ENCODE measurements at regions not wholly inside any gene's neighbourhood (a gene's known extent, or its start where the extent isn't known, plus 50 kb on each side); places are given as distances from the start of the nearest gene placed in this dataset.

- no peak overlapping the region for H3K4me3 ChIP-seq (ENCODE audit: low read depth in 1 of 2, low read length in 1 of 2)
- no peaks in the 10 kb centered on the region for H3K4me1 ChIP-seq (ENCODE audit: control insufficient read depth in 1 of 2, insufficient read depth in 1 of 2, low read depth in 1 of 2, low read length in 1 of 2)
- no peak for TF ChIP-seq CTCF (IDR thresholded peaks at IDR 0.05)
- no peaks in the 10 kb centered on the region for H3K9me3 ChIP-seq
- no peaks in the 10 kb centered on the region for H3K36me3 ChIP-seq
- no peaks in the 10 kb centered on the region for H3K27me3 ChIP-seq
- no peak overlapping the region for H3K27ac ChIP-seq
Observed at GRCh38 chr15:38164507-38164906, 88.1 kb upstream of the SPRED1 start.

DNA sequence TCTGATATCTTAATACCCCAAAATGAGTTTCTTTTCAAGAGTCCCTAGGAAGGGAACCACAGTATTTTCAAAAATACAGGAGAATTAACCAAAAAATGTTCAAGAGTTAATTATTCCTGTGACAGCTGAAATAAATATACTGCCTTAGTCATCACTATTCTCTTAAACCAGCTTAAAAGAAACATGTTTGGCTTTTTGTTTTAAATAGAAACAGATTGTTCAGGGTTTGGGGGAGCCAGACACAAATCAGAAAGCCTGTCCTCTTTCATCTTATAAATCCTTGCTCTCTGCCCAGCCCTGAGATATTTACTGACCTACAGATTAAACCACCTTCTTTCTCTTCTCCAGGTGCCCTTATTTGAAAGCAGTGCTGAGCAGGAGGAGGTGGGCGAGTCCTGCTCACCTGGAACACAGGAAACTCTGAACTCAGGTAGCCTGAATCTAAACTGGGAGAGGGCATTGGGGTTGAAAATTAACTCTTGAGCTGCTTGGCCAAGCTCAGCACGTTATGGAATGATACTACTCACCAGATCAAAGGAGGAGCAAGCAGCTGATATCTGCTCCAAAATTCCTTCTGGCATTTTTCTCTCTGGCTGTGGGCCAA is 84.1 kb upstream of the SPRED1 start:
- no peak for TF ChIP-seq CTCF (IDR thresholded peaks at IDR 0.05)
- Histone ChIP-seq H3K9me3 (no peaks in the 10 kb centered on the region), H3K4me1 (ENCODE audit: control insufficient read depth in 1 of 2, insufficient read depth in 1 of 2, low read depth in 1 of 2, low read length in 1 of 2) (no peaks in the 10 kb centered on the region), H3K27me3 (no peaks in the 10 kb centered on the region), H3K36me3 (no peaks in the 10 kb centered on the region), H3K27ac (no peak overlapping the region), H3K4me3 (ENCODE audit: low read depth in 1 of 2, low read length in 1 of 2) (no peak overlapping the region)

GRCh38 chr15:38171973-38172372 is 80.7 kb upstream of the SPRED1 start:
- H3K27ac ChIP-seq: no peak overlapping the region
- no peaks in the 10 kb centered on the region for H3K27me3 ChIP-seq

DNA sequence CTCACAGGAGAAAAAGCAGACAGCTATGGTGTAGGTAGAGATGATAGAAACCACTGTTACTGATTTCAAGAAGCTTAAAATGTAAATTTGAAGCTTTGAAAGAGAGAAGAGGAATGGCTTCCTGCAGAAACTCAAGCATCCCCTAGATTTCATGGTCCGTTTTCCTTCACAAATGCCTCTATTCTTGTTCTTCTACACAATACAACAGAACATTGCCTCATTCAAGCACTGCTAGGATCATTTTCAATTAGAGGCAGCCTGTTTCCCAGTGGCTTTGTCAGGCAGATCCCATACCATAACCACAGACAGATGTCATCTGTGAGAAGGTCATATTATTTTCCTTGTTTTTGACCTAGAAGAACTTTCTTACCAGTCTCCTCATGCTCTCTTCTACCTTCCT is 77.9 kb upstream of the SPRED1 start:
- H3K4me3 ChIP-seq (ENCODE audit: low read depth in 1 of 2, low read length in 1 of 2): no peak overlapping the region
- no peak for TF ChIP-seq CTCF (IDR thresholded peaks at IDR 0.05)
- no peaks in the 10 kb centered on the region for H3K27me3 ChIP-seq
- H3K9me3 ChIP-seq: no peaks in the 10 kb centered on the region
- H3K4me1 ChIP-seq (ENCODE audit: control insufficient read depth in 1 of 2, insufficient read depth in 1 of 2, low read depth in 1 of 2, low read length in 1 of 2): no peaks in the 10 kb centered on the region
- H3K36me3 ChIP-seq: no peaks in the 10 kb centered on the region
- no peak overlapping the region for H3K27ac ChIP-seq

More at GRCh38 chr15:38171973-38172372, 80.7 kb upstream of the SPRED1 start:
- no peak overlapping the region for H3K4me3 ChIP-seq (ENCODE audit: low read depth in 1 of 2, low read length in 1 of 2)
- TF ChIP-seq CTCF (IDR thresholded peaks at IDR 0.05): no peak
- no peaks in the 10 kb centered on the region for H3K36me3 ChIP-seq
- no peaks in the 10 kb centered on the region for H3K9me3 ChIP-seq
- H3K4me1 ChIP-seq (ENCODE audit: control insufficient read depth in 1 of 2, insufficient read depth in 1 of 2, low read depth in 1 of 2, low read length in 1 of 2): no peaks in the 10 kb centered on the region

- no peaks in the 10 kb centered on the region for H3K36me3 ChIP-seq
- TF ChIP-seq CTCF (IDR thresholded peaks at IDR 0.05): no peak
- H3K27me3 ChIP-seq: no peaks in the 10 kb centered on the region
- H3K4me1 ChIP-seq (ENCODE audit: control insufficient read depth in 1 of 2, insufficient read depth in 1 of 2, low read depth in 1 of 2, low read length in 1 of 2): no peaks in the 10 kb centered on the region
- no peaks in the 10 kb centered on the region for H3K9me3 ChIP-seq
- no peak overlapping the region for H3K4me3 ChIP-seq (ENCODE audit: low read depth in 1 of 2, low read length in 1 of 2)
- no peak overlapping the region for H3K27ac ChIP-seq
Observed at GRCh38 chr15:38176155-38176554, 76.5 kb upstream of the SPRED1 start.

- Histone ChIP-seq H3K4me1 (ENCODE audit: control insufficient read depth in 1 of 2, insufficient read depth in 1 of 2, low read depth in 1 of 2, low read length in 1 of 2) (no peaks in the 10 kb centered on the region), H3K27ac (no peak overlapping the region), H3K9me3 (no peaks in the 10 kb centered on the region), H3K4me3 (ENCODE audit: low read depth in 1 of 2, low read length in 1 of 2) (no peak overlapping the region), H3K36me3 (no peaks in the 10 kb centered on the region), H3K27me3 (no peaks in the 10 kb centered on the region)
- TF ChIP-seq CTCF (IDR thresholded peaks at IDR 0.05): no peak
Observed at GRCh38 chr15:38176691-38177090, 75.9 kb upstream of the SPRED1 start.

All from neutrophil (primary cell).